ENCODE measurements at regions not wholly inside any gene's neighbourhood (a gene's known extent, or its start where the extent isn't known, plus 50 kb on each side); places are given as distances from the start of the nearest gene placed in this dataset.
A peak's percentile ranks its signal among the peaks of the same experiment; 100 is the strongest.
"Not testable (repeated sequence)": the region's sequence is repeated elsewhere in the genome, so short reads cannot be mapped to it uniquely, and the experiment has no call there.

DNA sequence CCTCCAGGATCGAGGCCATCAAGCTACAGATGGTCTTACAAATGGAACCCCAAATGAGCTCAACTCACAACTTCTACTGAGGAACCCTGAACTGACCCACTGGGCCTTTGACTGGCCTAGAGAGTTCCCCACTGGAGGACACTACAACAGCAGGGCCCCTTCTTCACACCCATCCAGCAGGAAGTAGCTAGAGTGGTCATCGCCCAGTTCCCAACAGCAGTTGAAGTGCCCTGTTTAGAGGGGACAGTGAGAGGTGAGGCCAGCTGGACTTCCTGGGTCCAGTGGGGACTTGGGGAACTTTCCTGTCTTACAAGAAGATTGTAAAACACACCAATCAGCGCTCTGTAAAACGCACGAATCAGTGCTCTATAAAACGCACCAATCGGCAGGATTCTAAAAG lies 247.9 kb upstream of the BTG1 start:
- no peak for DNase-seq
- no peaks in the 10 kb centered on the region for H3K9me3 ChIP-seq (replicated peaks; ENCODE audit: insufficient read depth, low read length)
- H3K4me2 ChIP-seq (ENCODE audit: low read depth, low read length), result no peak overlapping the region
- H4K20me1 ChIP-seq (ENCODE audit: insufficient read depth, low read length), result no peaks in the 10 kb centered on the region
- H3K9ac ChIP-seq (ENCODE audit: low read length), result no peak overlapping the region
- H3K79me2 ChIP-seq (ENCODE audit: low read length), result no peaks in the 10 kb centered on the region
- no peaks in the 10 kb centered on the region for H3K4me1 ChIP-seq (ENCODE audit: low read length)
- no peak overlapping the region for H3K27ac ChIP-seq (ENCODE audit: low read length)
- no peaks in the 10 kb centered on the region for H3K27me3 ChIP-seq (replicated peaks; ENCODE audit: insufficient read depth, low read length)
- no peak for TF ChIP-seq EZH2 (optimal IDR thresholded peaks at IDR 0.05; ENCODE audit: low read depth, low read length)
- TF ChIP-seq, protein P1, sequence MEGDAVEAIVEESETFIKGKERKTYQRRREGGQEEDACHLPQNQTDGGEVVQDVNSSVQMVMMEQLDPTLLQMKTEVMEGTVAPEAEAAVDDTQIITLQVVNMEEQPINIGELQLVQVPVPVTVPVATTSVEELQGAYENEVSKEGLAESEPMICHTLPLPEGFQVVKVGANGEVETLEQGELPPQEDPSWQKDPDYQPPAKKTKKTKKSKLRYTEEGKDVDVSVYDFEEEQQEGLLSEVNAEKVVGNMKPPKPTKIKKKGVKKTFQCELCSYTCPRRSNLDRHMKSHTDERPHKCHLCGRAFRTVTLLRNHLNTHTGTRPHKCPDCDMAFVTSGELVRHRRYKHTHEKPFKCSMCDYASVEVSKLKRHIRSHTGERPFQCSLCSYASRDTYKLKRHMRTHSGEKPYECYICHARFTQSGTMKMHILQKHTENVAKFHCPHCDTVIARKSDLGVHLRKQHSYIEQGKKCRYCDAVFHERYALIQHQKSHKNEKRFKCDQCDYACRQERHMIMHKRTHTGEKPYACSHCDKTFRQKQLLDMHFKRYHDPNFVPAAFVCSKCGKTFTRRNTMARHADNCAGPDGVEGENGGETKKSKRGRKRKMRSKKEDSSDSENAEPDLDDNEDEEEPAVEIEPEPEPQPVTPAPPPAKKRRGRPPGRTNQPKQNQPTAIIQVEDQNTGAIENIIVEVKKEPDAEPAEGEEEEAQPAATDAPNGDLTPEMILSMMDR (IDR thresholded peaks at IDR 0.05; ENCODE audit: low read length), result no peak
- TF ChIP-seq EZH2phosphoT487 (IDR thresholded peaks at IDR 0.05; ENCODE audit: low read length), result no peak
- H3F3A ChIP-seq (ENCODE audit: insufficient read depth, low read length), result no peaks in the 10 kb centered on the region
- H3K4me3 ChIP-seq (ENCODE audit: low read length), result no peak overlapping the region
- no peak overlapping the region for H2AFZ ChIP-seq (ENCODE audit: low read length)
- no peaks in the 10 kb centered on the region for H3K36me3 ChIP-seq (replicated peaks; ENCODE audit: insufficient read depth, low read length)
- no peaks in the 10 kb centered on the region for H3K9me2 ChIP-seq (replicated peaks; ENCODE audit: insufficient read depth, low read length)

- not testable (repeated sequence) for H3K27ac ChIP-seq (ENCODE audit: low read length); H3K79me2 ChIP-seq (ENCODE audit: low read length); H3K4me1 ChIP-seq (ENCODE audit: low read length); H3K36me3 ChIP-seq (replicated peaks; ENCODE audit: insufficient read depth, low read length); H3K9ac ChIP-seq (ENCODE audit: low read length); H3K9me3 ChIP-seq (replicated peaks; ENCODE audit: insufficient read depth, low read length); H3K4me3 ChIP-seq (ENCODE audit: low read length); H3K4me2 ChIP-seq (ENCODE audit: low read depth, low read length); H2AFZ ChIP-seq (ENCODE audit: low read length); H3F3A ChIP-seq (ENCODE audit: insufficient read depth, low read length); H3K9me2 ChIP-seq (replicated peaks; ENCODE audit: insufficient read depth, low read length); H3K27me3 ChIP-seq (replicated peaks; ENCODE audit: insufficient read depth, low read length); H4K20me1 ChIP-seq (ENCODE audit: insufficient read depth, low read length)
- TF ChIP-seq, protein P1 (IDR thresholded peaks at IDR 0.05; ENCODE audit: low read length), result 0 out of 2 replicates have a peak, but pooled peaks have one; percentile 8
- peak; percentile 29 for DNase-seq
These were observed 246.1 kb upstream of the BTG1 start for GRCh38 chr12:92391726-92392125.

GRCh38 chr12:92389466-92389865 lies 243.8 kb upstream of the BTG1 start:
- H3K9me2 ChIP-seq (replicated peaks; ENCODE audit: insufficient read depth, low read length), result no peaks in the 10 kb centered on the region
- H3K36me3 ChIP-seq (replicated peaks; ENCODE audit: insufficient read depth, low read length), result no peaks in the 10 kb centered on the region
- H3K27ac ChIP-seq (ENCODE audit: low read length), result no peak overlapping the region
- H3K9ac ChIP-seq (ENCODE audit: low read length), result no peak overlapping the region
- no peaks in the 10 kb centered on the region for H4K20me1 ChIP-seq (ENCODE audit: insufficient read depth, low read length)
- no peaks in the 10 kb centered on the region for H3K9me3 ChIP-seq (replicated peaks; ENCODE audit: insufficient read depth, low read length)
- no peaks in the 10 kb centered on the region for H3K4me1 ChIP-seq (ENCODE audit: low read length)
- no peak overlapping the region for H3K4me2 ChIP-seq (ENCODE audit: low read depth, low read length)
- H2AFZ ChIP-seq (ENCODE audit: low read length), result no peak overlapping the region
- TF ChIP-seq, protein P1 (IDR thresholded peaks at IDR 0.05; ENCODE audit: low read length), result no peak
- TF ChIP-seq EZH2 (optimal IDR thresholded peaks at IDR 0.05; ENCODE audit: low read depth, low read length) (no peak), EZH2phosphoT487 (IDR thresholded peaks at IDR 0.05; ENCODE audit: low read length) (no peak)
- no peaks in the 10 kb centered on the region for H3K79me2 ChIP-seq (ENCODE audit: low read length)
- no peaks in the 10 kb centered on the region for H3K27me3 ChIP-seq (replicated peaks; ENCODE audit: insufficient read depth, low read length)
- H3K4me3 ChIP-seq (ENCODE audit: low read length), result no peak overlapping the region
- DNase-seq, result no peak
- no peaks in the 10 kb centered on the region for H3F3A ChIP-seq (ENCODE audit: insufficient read depth, low read length)
